Effector memory CD8-positive, alpha-beta T cell (primary cell): ENCODE measurements at regions not wholly inside any gene's neighbourhood (a gene's known extent, or its start where the extent isn't known, plus 50 kb on each side); places are given as distances from the start of the nearest gene placed in this dataset.
"Not testable (repeated sequence)": the region's sequence is repeated elsewhere in the genome, so short reads cannot be mapped to it uniquely, and the experiment has no call there.

ENCODE experiments used
- ATAC-seq: fragments of 150-1000 bp; cut with Tn5 transposase; replicated peaks from 2 replicates; pipeline ENCODE4 v1.10.0; 2021; ENCODE audit warnings: mild to moderate bottlenecking, moderate library complexity
- DNase-seq, 3 experiments: peaks; one replicate each; pipeline ENCODE4 v3.0.0; 2021
- H3K27ac Mint-ChIP-seq, 2 donors: one replicate each; pipeline ENCODE4 v1.8.0; 2022; ENCODE audit warnings: mild to moderate bottlenecking in 2 of 2, mixed read lengths in 2 of 2, moderate library complexity in 2 of 2
- H3K27me3 Mint-ChIP-seq, 2 donors: one replicate each; pipeline ENCODE4 v1.8.0; 2022; ENCODE audit warnings: mixed read lengths in 2 of 2
- H3K36me3 Mint-ChIP-seq: one replicate; pipeline ENCODE4 v1.8.0; 2022; ENCODE audit warnings: mild to moderate bottlenecking, moderate library complexity, mixed read lengths; ENCODE audit not compliant: insufficient read depth
- H3K4me1 Mint-ChIP-seq, 2 donors: one replicate each; pipeline ENCODE4 v1.8.0; 2022; ENCODE audit warnings: low read depth in 2 of 2, mixed read lengths in 2 of 2
- H3K4me3 Mint-ChIP-seq, 2 donors: one replicate each; pipeline ENCODE4 v1.8.0; 2022; ENCODE audit warnings: mild to moderate bottlenecking in 2 of 2, mixed read lengths in 2 of 2, moderate library complexity in 2 of 2
- H3K9me3 Mint-ChIP-seq, 2 donors: one replicate each; pipeline ENCODE4 v1.8.0; 2022; ENCODE audit warnings: mixed read lengths in 2 of 2

DNA sequence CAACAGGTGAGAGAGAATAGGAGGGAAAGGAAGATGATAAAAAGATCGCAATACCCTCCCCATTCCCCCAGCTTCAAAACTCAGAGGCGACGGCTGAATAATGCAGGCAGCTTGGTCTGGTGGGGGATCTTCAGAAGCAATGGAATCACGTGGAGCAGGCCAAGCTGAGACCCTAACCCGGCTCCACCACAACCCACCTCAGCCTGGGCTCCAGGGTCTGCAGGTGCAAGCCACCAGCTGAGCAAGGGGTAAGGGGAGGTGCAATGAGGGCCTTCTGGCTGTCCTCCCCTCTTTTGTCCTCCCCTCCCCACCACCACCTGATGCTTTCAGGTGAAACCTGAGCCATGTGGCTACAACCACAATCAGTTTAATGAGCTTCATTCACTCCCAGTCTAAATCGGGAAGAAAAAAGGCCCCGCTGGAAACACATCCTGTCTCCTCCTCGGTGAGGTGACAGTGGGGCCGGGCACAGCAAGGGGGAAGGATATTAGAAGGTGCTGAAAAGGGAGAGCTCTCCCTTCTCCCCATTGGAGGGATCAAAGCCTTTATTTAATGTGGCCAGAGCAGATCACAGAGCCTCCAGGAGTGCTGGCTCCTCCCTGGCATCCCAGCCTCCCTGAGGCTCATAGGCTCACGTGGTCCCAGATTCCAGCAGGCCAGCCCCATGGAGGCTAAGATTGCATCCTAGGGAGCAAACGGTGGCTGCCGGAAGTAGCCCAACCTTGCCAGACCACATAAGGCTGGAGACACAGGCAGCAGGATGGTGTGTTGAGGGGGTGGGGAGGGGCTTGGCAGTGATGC, 261.0 kb downstream of the SOX9 start:
- Mint-ChIP-seq H3K9me3 (no peaks in the 10 kb centered on the region), H3K27ac (no peak overlapping the region), H3K27me3 (peaks cover 6 to 15% of the 10 kb centered on the region in 2 donors), H3K36me3 (no peaks in the 10 kb centered on the region), H3K4me1 (no peaks in the 10 kb centered on the region), H3K4me3 (no peak overlapping the region)
- no peak for DNase-seq
- no peak for ATAC-seq

DNA sequence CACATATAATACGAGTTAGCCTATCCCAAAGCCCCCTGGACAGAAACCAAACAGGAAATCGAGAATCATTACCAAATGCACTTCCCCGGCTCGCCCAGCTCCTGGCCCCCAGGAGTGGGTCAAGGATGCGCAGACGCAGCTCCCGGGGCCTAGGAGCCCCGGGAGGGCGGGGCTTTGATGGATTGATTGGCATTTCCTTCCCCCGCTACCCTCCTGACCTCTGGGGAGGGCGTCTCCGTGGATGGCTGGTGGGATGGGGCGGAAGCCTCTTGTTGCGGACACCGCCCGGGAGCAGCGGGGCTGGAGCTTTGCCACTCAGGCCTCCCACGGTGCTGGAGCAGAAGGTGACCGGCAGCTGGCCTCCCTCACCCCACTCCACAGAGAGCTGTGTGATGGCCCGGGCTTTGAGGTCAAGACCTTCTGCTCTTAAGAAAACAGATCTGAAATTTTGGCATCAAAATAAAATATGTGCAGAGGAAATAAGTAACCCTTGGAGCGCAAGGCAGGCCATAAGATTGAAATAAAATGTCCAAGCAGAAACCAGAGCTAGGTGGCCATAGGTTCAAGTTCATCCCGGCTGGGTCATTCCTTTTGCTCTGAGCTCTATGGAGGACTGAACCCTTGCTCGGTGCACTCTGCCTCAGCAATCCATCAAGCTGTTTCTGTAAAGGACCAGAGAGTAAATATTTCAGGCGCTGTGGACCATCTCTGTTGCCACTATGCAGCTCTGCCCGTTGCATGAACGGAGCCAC, 262.3 kb downstream of the SOX9 start:
- Mint-ChIP-seq H3K27me3 (peaks cover 10 to 29% of the 10 kb centered on the region in 2 donors), H3K4me3 (no peak overlapping the region), H3K4me1 (no peaks in the 10 kb centered on the region), H3K27ac (no peak overlapping the region), H3K9me3 (no peaks in the 10 kb centered on the region), H3K36me3 (no peaks in the 10 kb centered on the region)
- DNase-seq (no peak), ATAC-seq (no peak)

DNA sequence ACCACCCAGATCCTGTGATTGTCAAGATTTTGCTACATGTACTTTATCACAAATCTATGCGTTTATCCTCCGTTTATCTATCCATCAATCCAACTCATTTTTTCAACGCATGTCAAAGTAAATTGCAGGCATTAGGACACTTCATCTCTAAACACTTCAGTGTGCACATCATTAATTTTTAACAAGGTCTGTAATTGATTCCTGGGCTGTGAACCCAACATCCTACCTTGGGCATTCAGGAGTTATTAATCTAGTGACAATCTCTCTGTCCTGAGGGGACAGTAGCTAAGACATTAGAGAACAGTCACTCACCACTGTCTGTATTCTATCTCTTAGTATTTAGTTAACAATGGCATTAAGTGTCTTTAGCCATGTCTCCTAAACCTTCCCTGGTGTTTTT, 264.7 kb downstream of the SOX9 start:
- Mint-ChIP-seq H3K27me3 (peaks cover 11 to 29% of the 10 kb centered on the region in 2 donors), H3K27ac (no peak overlapping the region), H3K36me3 (no peaks in the 10 kb centered on the region), H3K9me3 (no peaks in the 10 kb centered on the region), H3K4me3 (no peak overlapping the region), H3K4me1 (no peaks in the 10 kb centered on the region)
- ATAC-seq (no peak), DNase-seq (no peak)

DNA sequence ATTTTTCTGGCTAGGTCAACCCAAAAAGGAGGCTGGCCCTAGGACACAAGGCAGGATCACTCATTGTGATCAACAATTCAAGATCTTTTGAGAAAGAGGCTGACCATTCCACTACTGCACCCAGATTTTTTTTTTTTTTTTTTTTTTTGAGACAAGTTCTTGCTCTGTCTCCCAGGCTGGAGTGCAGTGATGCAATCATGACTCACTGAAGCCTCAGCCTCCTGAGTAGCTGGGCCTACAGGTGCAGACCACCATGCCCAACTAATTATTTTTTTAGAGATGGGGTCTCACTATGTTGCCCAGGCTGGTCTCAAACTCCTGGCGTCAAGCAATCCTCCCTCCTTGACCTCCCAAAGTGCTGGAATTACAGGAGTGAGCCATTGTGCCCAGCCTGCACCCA, 265.4 kb downstream of the SOX9 start:
- not testable (repeated sequence) for H3K27ac Mint-ChIP-seq, DNase-seq, H3K4me3 Mint-ChIP-seq, H3K9me3 Mint-ChIP-seq, H3K36me3 Mint-ChIP-seq, ATAC-seq, H3K4me1 Mint-ChIP-seq
- peaks cover 11 to 29% of the 10 kb centered on the region in 2 donors for H3K27me3 Mint-ChIP-seq

DNA sequence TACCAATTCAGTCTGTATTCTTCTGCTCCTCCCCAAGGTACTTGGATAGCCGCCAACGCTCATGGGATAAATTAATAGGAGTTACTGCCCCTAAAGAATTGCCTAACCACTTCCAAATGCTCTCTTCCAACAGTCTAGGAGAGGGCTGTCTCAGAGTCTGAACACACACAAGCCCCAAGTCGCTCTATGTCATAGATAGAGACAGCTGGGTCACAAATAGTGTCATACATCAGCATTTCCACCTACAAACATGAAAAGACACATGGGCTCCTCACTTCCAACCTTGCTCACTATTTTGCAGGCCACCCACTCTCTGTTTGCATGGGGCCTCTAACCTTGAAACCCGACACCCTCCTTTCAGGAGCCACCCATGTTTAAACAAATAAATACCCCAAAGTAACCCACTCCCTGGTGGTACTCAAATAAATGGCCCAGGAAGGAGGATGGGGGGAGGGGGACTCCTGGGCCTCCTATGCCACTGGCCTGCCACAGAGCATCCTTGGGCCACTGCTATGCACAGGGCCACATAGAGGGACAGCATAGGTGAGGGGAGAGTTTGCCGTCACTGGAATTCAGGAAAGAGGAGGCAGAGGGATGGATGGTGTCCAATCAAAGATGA, 265.9 kb downstream of the SOX9 start:
- Mint-ChIP-seq H3K36me3 (no peaks in the 10 kb centered on the region), H3K4me1 (no peaks in the 10 kb centered on the region), H3K9me3 (no peaks in the 10 kb centered on the region), H3K27me3 (peaks cover 11 to 29% of the 10 kb centered on the region in 2 donors), H3K27ac (no peak overlapping the region), H3K4me3 (no peak overlapping the region)
- DNase-seq = no peak
- ATAC-seq = no peak

DNA sequence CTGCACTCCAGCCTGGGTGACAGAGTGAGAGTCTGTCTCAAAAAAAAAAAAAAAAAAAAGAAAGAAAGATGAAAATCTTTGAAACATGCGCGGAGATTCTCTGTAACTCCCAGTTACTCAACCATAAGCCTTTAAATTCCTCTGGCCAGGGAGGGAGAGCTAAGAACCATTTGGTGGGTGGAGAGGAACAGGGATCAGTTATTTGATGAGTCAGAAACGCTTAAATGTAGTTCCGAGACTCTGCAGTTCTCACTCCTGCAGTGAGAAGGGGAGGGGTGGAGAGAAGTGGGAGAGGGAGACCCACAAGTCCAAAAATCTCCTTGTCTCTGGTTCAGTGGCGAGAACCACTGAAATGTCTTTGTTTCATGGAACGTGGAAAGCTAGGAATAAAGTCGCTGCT, 266.7 kb downstream of the SOX9 start:
- no peak for DNase-seq
- Mint-ChIP-seq H3K4me3 (no peak overlapping the region), H3K27me3 (peaks cover 10 to 25% of the 10 kb centered on the region in 2 donors), H3K9me3 (no peaks in the 10 kb centered on the region), H3K27ac (no peak overlapping the region), H3K36me3 (no peaks in the 10 kb centered on the region), H3K4me1 (no peaks in the 10 kb centered on the region)
- no peak for ATAC-seq

DNA sequence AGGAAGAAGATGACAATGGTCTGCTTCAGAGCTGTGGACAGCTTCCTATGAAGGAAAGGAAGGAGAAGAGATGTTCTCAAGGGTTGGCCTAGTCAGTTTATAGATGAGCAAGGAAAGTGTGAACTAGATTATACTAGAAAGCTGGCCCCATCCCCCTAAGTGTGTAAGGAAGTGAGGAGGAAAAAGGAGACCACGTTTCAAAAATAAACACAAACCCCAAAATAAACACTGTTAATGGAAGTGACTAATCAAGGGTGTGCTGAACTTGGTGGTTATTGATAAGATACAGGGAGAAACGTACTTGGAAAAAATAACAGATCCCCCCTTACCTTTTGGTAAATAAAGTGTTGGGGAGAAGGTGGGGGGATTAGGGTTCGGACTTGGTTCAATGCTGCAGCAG, 267.1 kb downstream of the SOX9 start:
- H3K27ac Mint-ChIP-seq = no peak overlapping the region
- H3K4me1 Mint-ChIP-seq = no peaks in the 10 kb centered on the region
- no peak for ATAC-seq
- no peaks in the 10 kb centered on the region for H3K36me3 Mint-ChIP-seq
- no peaks in the 10 kb centered on the region for H3K9me3 Mint-ChIP-seq
- H3K27me3 Mint-ChIP-seq = peaks cover 5 to 20% of the 10 kb centered on the region in 2 donors
- no peak overlapping the region for H3K4me3 Mint-ChIP-seq
- DNase-seq = no peak

DNA sequence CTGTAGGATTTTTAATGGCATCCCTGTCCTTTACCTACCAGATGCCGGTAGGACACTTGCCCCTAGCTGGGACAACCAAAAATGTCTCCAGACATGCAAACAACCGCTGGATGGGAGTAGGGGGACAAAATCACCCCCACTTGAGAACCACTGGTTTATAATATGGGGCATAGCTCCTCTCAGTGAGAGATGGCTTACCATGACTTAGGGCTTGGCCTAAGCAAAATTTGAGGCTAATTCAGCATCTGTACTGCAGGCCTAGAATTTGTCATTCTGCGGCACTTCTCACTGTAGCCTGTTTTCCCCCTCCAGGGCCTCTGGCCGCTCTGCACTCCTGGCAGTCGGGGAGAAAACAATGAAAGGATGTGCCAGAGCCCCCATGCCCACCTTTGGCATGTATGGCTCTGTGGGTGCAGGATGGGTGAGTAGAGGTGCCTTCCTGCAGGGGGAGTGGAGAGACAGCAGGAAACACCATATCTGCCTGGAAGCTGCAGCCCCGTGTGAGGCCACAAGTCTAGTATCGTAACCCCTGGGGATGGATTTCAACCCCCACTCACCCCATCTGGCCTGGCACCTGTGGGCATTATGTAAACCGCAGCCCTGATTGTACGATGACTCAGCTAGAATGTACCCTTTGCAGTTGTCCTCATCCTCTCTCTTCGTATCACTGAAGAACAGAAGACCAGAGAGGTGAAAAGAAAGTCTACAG, 268.1 kb downstream of the SOX9 start:
- DNase-seq (no peak), ATAC-seq (no peak)
- Mint-ChIP-seq H3K27me3 (peaks cover 5 to 18% of the 10 kb centered on the region in 2 donors), H3K9me3 (no peaks in the 10 kb centered on the region), H3K27ac (no peak overlapping the region), H3K36me3 (no peaks in the 10 kb centered on the region), H3K4me3 (no peak overlapping the region), H3K4me1 (no peaks in the 10 kb centered on the region)

DNA sequence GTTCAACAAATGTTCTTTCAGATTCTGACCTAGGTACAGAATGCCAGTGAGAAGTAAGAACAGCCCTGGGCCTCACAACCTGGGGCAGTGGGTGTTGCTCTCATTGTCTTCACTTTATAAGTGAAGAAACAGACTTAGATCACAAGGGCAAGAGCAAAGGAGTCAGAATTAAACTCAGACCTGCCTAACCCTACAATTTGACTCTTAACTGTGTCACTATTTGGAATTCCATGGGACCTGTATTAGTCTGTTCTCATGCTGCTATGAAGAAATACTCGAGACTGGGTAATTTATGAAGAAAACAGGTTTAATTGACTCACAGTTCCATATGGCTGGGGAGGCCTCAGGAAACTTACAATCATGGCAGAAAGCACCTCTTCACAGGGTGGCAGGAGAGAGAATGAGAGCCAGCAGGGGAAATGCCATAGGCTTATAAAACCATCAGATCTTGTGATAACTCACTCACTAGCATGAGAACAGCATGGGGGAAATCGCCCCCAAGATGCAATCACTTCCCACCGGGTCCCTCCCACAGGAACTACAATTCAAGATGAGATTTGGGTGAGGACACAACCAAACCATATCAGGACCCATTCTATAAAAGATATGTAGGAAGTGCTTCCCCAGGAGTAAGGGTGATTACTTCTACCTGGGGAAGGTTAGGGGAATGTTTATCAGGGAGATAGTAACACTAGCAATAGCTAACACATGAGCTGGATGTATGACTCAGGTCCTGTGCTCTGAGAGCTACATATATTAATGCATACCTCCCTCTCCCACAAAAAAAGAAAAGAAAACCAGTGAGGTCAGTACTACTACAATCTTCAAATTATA, 270.1 kb downstream of the SOX9 start:
- H3K36me3 Mint-ChIP-seq = no peaks in the 10 kb centered on the region
- peaks cover 5 to 18% of the 10 kb centered on the region in 2 donors for H3K27me3 Mint-ChIP-seq
- ATAC-seq = no peak
- no peak overlapping the region for H3K4me3 Mint-ChIP-seq
- no peak for DNase-seq
- H3K9me3 Mint-ChIP-seq = no peaks in the 10 kb centered on the region
- no peaks in the 10 kb centered on the region for H3K4me1 Mint-ChIP-seq
- H3K27ac Mint-ChIP-seq = no peak overlapping the region

DNA sequence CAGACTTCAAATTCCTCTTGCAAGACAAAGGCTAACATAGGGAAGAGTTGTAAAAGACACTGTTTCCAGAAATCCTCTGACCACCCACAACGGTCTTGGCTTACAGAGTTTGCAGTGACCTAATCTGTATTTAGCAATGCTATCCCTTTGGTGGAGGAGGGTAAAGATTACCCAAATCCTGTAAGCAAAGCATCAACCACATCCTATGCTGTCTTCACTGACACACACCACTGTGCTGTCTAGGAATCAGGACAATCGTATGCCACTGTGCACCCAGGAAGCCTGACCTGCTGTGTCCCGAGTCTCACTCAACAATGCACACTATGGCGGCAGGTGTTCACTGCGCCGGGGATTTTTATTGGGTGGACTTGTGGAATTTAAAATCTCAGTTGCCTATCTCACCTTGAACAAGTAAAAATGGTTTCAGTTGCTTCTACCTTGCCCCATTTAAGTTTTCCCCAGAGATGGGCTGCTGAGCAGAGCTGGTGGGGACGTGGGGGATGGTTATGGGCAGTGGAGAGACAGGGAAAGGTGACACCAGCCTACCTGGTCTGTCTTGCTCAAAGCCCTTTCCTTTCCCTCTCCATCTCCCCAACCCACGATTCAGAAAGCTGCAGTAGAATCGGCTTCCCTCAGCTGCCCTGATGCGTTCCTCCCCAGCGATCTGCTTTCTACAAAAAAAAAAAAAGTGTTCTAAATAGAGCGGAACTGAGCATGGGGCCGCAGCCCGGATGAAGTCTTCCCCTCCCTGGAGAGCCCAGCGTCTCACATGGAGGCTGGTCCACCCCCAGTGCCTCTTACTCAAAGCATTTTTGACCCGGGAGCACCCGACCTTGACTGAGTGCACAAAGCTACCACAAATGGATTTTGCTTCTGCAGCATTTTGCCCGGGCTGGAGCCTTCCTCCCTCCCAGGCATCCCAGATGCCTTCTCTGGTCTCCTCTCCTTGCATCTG, 271.5 kb downstream of the SOX9 start:
- H3K27ac Mint-ChIP-seq = no peak overlapping the region
- DNase-seq = no peak
- no peaks in the 10 kb centered on the region for H3K36me3 Mint-ChIP-seq
- H3K27me3 Mint-ChIP-seq = peaks cover 5 to 8% of the 10 kb centered on the region in 2 donors
- no peak overlapping the region for H3K4me3 Mint-ChIP-seq
- no peak for ATAC-seq
- H3K4me1 Mint-ChIP-seq = no peaks in the 10 kb centered on the region
- no peaks in the 10 kb centered on the region for H3K9me3 Mint-ChIP-seq

DNA sequence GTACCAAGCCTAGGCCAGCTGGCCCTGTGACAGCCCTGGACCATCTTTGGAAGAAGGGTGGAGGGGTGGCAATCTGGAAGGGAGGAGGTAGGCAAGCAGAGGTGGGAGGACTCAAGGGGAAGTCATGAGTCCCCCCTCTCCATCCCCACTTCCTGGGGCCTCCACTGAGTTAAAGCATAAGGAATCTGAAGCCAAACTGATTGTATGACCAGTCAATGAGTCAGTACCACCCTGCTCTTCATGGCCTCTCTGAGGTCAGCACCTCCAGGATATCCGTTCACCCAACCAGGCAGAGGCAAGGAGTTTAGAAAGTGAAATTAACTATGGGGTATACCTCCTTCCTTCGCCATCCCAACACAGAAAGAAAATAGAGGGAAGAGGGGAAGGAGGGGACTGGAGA, 272.7 kb downstream of the SOX9 start:
- Mint-ChIP-seq H3K36me3 (no peaks in the 10 kb centered on the region), H3K4me1 (no peaks in the 10 kb centered on the region), H3K27ac (no peak overlapping the region), H3K9me3 (no peaks in the 10 kb centered on the region), H3K4me3 (no peak overlapping the region), H3K27me3 (no peaks in the 10 kb centered on the region)
- no peak for DNase-seq
- ATAC-seq = no peak

DNA sequence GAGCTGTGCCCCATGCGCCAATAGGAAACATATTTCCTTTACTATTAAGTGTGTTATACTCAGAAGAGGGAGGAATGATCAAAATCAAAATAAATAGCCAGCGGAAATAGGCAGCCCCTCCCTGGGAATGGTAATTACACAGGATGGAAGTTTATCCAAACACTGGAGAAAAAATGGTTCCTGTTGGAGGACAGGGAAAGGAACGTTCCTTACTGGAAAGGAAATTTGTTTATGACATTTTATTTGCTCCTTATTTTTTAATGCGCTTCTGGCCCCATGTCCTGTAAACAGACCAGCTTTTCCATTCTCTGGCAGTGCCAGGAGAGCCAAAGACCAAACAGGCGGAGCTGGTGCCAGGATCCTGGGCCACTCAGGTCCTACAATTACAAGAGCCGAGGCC, 273.7 kb downstream of the SOX9 start:
- H3K36me3 Mint-ChIP-seq = no peaks in the 10 kb centered on the region
- no peak for ATAC-seq
- no peaks in the 10 kb centered on the region for H3K9me3 Mint-ChIP-seq
- no peak overlapping the region for H3K4me3 Mint-ChIP-seq
- H3K4me1 Mint-ChIP-seq = no peaks in the 10 kb centered on the region
- H3K27me3 Mint-ChIP-seq = no peaks in the 10 kb centered on the region
- H3K27ac Mint-ChIP-seq = no peak overlapping the region
- DNase-seq = no peak
